ENCODE measurements at regions not wholly inside any gene's neighbourhood (a gene's known extent, or its start where the extent isn't known, plus 50 kb on each side); places are given as distances from the start of the nearest gene placed in this dataset.
"Not testable (repeated sequence)": the region's sequence is repeated elsewhere in the genome, so short reads cannot be mapped to it uniquely, and the experiment has no call there.

- H3K4me1 Mint-ChIP-seq (ENCODE audit: low read depth) = no peaks in the 10 kb centered on the region
- ChIA-PET CTCF (no interaction called here), POLR2A (no interaction called here)
- no peak for DNase-seq
- H3K27ac Mint-ChIP-seq = no peak overlapping the region
- H3K4me3 Mint-ChIP-seq = no peak overlapping the region
- no peaks in the 10 kb centered on the region for H3K36me3 Mint-ChIP-seq
- no peaks in the 10 kb centered on the region for H3K9me3 Mint-ChIP-seq
- intact Hi-C loops (cut with micrococcal nuclease) = no loop called here
- H3K27me3 Mint-ChIP-seq = no peaks in the 10 kb centered on the region
Observed at GRCh38 chr7:115332691-115333090, 410.8 kb downstream of the MDFIC start.

GRCh38 chr7:115329006-115329405 is 407.1 kb downstream of the MDFIC start:
- DNase-seq = no peak

GRCh38 chr7:115328018-115328417 is 406.1 kb downstream of the MDFIC start:
- no peak overlapping the region for H3K4me3 Mint-ChIP-seq
- H3K27ac Mint-ChIP-seq = no peak overlapping the region
- H3K4me1 Mint-ChIP-seq (ENCODE audit: low read depth) = no peaks in the 10 kb centered on the region
- intact Hi-C loops (cut with micrococcal nuclease) = no loop called here
- CTCF ChIA-PET = no interaction called here
- no peak for DNase-seq
- H3K36me3 Mint-ChIP-seq = no peaks in the 10 kb centered on the region
- POLR2A ChIA-PET = no interaction called here
- no peaks in the 10 kb centered on the region for H3K9me3 Mint-ChIP-seq
- H3K27me3 Mint-ChIP-seq = no peaks in the 10 kb centered on the region

More at GRCh38 chr7:115329006-115329405, 407.1 kb downstream of the MDFIC start:
- CTCF ChIA-PET = no interaction called here
- H3K9me3 Mint-ChIP-seq = no peaks in the 10 kb centered on the region
- POLR2A ChIA-PET = no interaction called here
- no peak overlapping the region for H3K4me3 Mint-ChIP-seq
- no peaks in the 10 kb centered on the region for H3K4me1 Mint-ChIP-seq (ENCODE audit: low read depth)
- H3K27ac Mint-ChIP-seq = no peak overlapping the region
- no peaks in the 10 kb centered on the region for H3K36me3 Mint-ChIP-seq
- no peaks in the 10 kb centered on the region for H3K27me3 Mint-ChIP-seq
- intact Hi-C loops (cut with micrococcal nuclease) = no loop called here

GRCh38 chr7:115327326-115327725 is 405.4 kb downstream of the MDFIC start:
- ChIA-PET CTCF (no interaction called here), POLR2A (no interaction called here)
- no peaks in the 10 kb centered on the region for H3K9me3 Mint-ChIP-seq
- H3K27me3 Mint-ChIP-seq = no peaks in the 10 kb centered on the region
- no peak for DNase-seq
- intact Hi-C loops (cut with micrococcal nuclease) = no loop called here
- H3K27ac Mint-ChIP-seq = no peak overlapping the region
- H3K4me3 Mint-ChIP-seq = no peak overlapping the region
- H3K4me1 Mint-ChIP-seq (ENCODE audit: low read depth) = no peaks in the 10 kb centered on the region
- no peaks in the 10 kb centered on the region for H3K36me3 Mint-ChIP-seq

- DNase-seq = no peak
- Mint-ChIP-seq H3K36me3 (no peaks in the 10 kb centered on the region), H3K27ac (no peak overlapping the region), H3K27me3 (no peaks in the 10 kb centered on the region), H3K4me1 (ENCODE audit: low read depth) (no peaks in the 10 kb centered on the region), H3K9me3 (no peaks in the 10 kb centered on the region), H3K4me3 (no peak overlapping the region)
- intact Hi-C loops (cut with micrococcal nuclease) = no loop called here
- POLR2A ChIA-PET = no interaction called here
- CTCF ChIA-PET = no interaction called here
Observed at GRCh38 chr7:115319541-115319940, 397.6 kb downstream of the MDFIC start.

- H3K4me3 Mint-ChIP-seq; H3K9me3 Mint-ChIP-seq; H3K27ac Mint-ChIP-seq; intact Hi-C loops (cut with micrococcal nuclease); CTCF ChIA-PET; H3K27me3 Mint-ChIP-seq; POLR2A ChIA-PET; DNase-seq; H3K36me3 Mint-ChIP-seq; H3K4me1 Mint-ChIP-seq (ENCODE audit: low read depth): not testable (repeated sequence)
Observed at GRCh38 chr7:115310316-115310715, 388.4 kb downstream of the MDFIC start.

GRCh38 chr7:115306586-115306985 is 384.7 kb downstream of the MDFIC start:
- no peaks in the 10 kb centered on the region for H3K9me3 Mint-ChIP-seq
- ChIA-PET POLR2A (no interaction called here), CTCF (no interaction called here)
- no peak overlapping the region for H3K27ac Mint-ChIP-seq
- intact Hi-C loops (cut with micrococcal nuclease) = no loop called here
- H3K36me3 Mint-ChIP-seq = no peaks in the 10 kb centered on the region
- H3K27me3 Mint-ChIP-seq = no peaks in the 10 kb centered on the region
- H3K4me1 Mint-ChIP-seq (ENCODE audit: low read depth) = no peaks in the 10 kb centered on the region
- H3K4me3 Mint-ChIP-seq = no peak overlapping the region
- no peak for DNase-seq

GRCh38 chr7:115300231-115300870 is 378.5 kb downstream of the MDFIC start:
- no peak for DNase-seq
- Mint-ChIP-seq H3K27me3 (no peaks in the 10 kb centered on the region), H3K36me3 (no peaks in the 10 kb centered on the region), H3K4me1 (ENCODE audit: low read depth) (no peaks in the 10 kb centered on the region), H3K4me3 (no peak overlapping the region), H3K27ac (no peak overlapping the region), H3K9me3 (no peaks in the 10 kb centered on the region)
- intact Hi-C loops (cut with micrococcal nuclease) = no loop called here
- ChIA-PET POLR2A (no interaction called here), CTCF (interaction anchor here (0.6 kb wide), 1 partner anchor 30 kb away, joined by 3 read pairs; no protein-coding TSS in a partner anchor)

GRCh38 chr7:115299397-115300037 is 377.6 kb downstream of the MDFIC start:
- Mint-ChIP-seq H3K4me1 (ENCODE audit: low read depth) (no peaks in the 10 kb centered on the region), H3K27ac (no peak overlapping the region), H3K4me3 (no peak overlapping the region), H3K9me3 (no peaks in the 10 kb centered on the region), H3K27me3 (no peaks in the 10 kb centered on the region), H3K36me3 (no peaks in the 10 kb centered on the region)
- ChIA-PET CTCF (interaction anchor here (0.6 kb wide), 1 partner anchor 29 kb away, joined by 3 read pairs; no protein-coding TSS in a partner anchor), POLR2A (no interaction called here)
- intact Hi-C loops (cut with micrococcal nuclease) = no loop called here
- DNase-seq = no peak

GRCh38 chr7:115297656-115298055 is 375.8 kb downstream of the MDFIC start:
- Mint-ChIP-seq H3K9me3 (no peaks in the 10 kb centered on the region), H3K36me3 (no peaks in the 10 kb centered on the region), H3K4me3 (no peak overlapping the region), H3K27me3 (no peaks in the 10 kb centered on the region), H3K27ac (no peak overlapping the region), H3K4me1 (ENCODE audit: low read depth) (no peaks in the 10 kb centered on the region)
- no peak for DNase-seq
- ChIA-PET CTCF (no interaction called here), POLR2A (no interaction called here)
- intact Hi-C loops (cut with micrococcal nuclease) = no loop called here

DNA sequence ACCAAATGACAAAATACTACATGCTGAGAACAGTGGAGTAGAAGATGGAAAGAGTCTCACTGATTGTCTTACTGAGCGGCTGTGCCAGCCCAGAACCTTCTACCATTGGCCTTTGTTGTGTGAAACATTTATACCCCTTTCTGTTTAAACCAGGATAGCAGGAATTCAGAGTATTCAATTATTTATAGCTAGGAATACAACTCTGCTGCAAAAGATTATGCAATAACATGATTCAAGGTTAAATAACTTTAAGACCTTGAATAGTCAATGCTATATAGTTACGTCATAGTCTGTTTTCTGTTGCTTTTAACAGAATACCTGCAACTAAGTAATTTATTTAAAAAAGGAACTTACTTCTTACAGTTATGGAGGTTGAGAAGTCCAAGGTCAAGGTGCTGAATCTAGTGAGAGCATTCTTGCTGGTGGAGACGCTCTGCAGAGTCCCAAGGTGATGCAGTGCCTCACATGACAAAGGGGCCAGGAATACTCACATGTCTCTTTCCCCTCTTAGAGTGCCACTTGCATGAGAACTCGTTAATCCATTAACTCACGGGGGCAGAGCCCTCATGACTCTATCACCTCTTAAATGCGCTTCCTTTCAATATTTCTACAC is 371.8 kb downstream of the MDFIC start:
- no peaks in the 10 kb centered on the region for H3K9me3 Mint-ChIP-seq
- ChIA-PET CTCF (no interaction called here), POLR2A (no interaction called here)
- H3K27ac Mint-ChIP-seq = no peak overlapping the region
- no peaks in the 10 kb centered on the region for H3K36me3 Mint-ChIP-seq
- DNase-seq = no peak
- intact Hi-C loops (cut with micrococcal nuclease) = no loop called here
- no peaks in the 10 kb centered on the region for H3K4me1 Mint-ChIP-seq (ENCODE audit: low read depth)
- H3K4me3 Mint-ChIP-seq = no peak overlapping the region
- peaks cover 4% of the 10 kb centered on the region for H3K27me3 Mint-ChIP-seq

- Mint-ChIP-seq H3K36me3 (no peaks in the 10 kb centered on the region), H3K4me3 (no peak overlapping the region), H3K27ac (no peak overlapping the region), H3K4me1 (ENCODE audit: low read depth) (no peaks in the 10 kb centered on the region), H3K27me3 (peaks cover 4% of the 10 kb centered on the region), H3K9me3 (no peaks in the 10 kb centered on the region)
- ChIA-PET CTCF (no interaction called here), POLR2A (no interaction called here)
- intact Hi-C loops (cut with micrococcal nuclease) = no loop called here
- DNase-seq = no peak
Observed at GRCh38 chr7:115292381-115292780, 370.5 kb downstream of the MDFIC start.

DNA sequence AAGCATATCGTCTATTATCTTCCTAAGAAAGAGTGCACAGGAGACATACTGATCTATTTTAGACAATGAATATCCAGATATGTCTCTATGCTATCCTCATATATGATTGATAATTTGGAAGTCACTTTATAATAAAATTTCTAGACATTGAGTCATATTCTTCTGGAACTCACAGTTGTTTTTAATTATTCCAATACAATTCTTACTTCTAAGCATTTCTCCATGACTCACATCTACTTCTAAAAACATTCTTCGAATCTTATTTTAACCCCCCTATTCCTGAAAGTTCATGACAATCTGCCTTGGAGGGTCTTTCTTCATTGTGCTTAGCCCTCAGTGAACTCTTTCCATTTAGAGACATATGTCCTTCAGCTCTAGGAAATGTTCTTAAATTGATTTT is 368.1 kb downstream of the MDFIC start:
- Mint-ChIP-seq H3K27ac (no peak overlapping the region), H3K36me3 (no peaks in the 10 kb centered on the region), H3K27me3 (peaks cover 4% of the 10 kb centered on the region), H3K4me3 (no peak overlapping the region), H3K9me3 (no peaks in the 10 kb centered on the region), H3K4me1 (ENCODE audit: low read depth) (peaks cover 1% of the 10 kb centered on the region)
- ChIA-PET POLR2A (no interaction called here), CTCF (no interaction called here)
- intact Hi-C loops (cut with micrococcal nuclease) = no loop called here
- DNase-seq = no peak

All from activated CD4-positive, alpha-beta memory T cell treated with anti-CD3 and anti-CD28 coated beads for 36 hours (primary cell).